ENCODE measurements at regions not wholly inside any gene's neighbourhood (a gene's known extent, or its start where the extent isn't known, plus 50 kb on each side); places are given as distances from the start of the nearest gene placed in this dataset.
A peak's percentile ranks its signal among the peaks of the same experiment; 100 is the strongest.

- Histone ChIP-seq H3K27me3 (ENCODE audit: insufficient read depth, low read depth, severe bottlenecking) (no peaks in the 10 kb centered on the region), H3K4me3 (ENCODE audit: low read depth, low read length) (no peak overlapping the region), H3K36me3 (no peaks in the 10 kb centered on the region), H3K9me3 (ENCODE audit: severe bottlenecking) (no peaks in the 10 kb centered on the region), H3K27ac (no peak overlapping the region)
- TF ChIP-seq CTCF (IDR thresholded peaks at IDR 0.05; ENCODE audit: low read depth, low read length), result no peak
- DNase-seq, result no peak
Measured at GRCh38 chr3:40741729-40742128, 217.0 kb downstream of the ZNF621 start.

- no peak overlapping the region for H3K27ac ChIP-seq
- no peaks in the 10 kb centered on the region for H3K36me3 ChIP-seq
- no peak overlapping the region for H3K4me3 ChIP-seq (ENCODE audit: low read depth, low read length)
- no peak for TF ChIP-seq CTCF (IDR thresholded peaks at IDR 0.05; ENCODE audit: low read depth, low read length)
- no peaks in the 10 kb centered on the region for H3K9me3 ChIP-seq (ENCODE audit: severe bottlenecking)
- no peak for DNase-seq
- H3K27me3 ChIP-seq (ENCODE audit: insufficient read depth, low read depth, severe bottlenecking), result no peaks in the 10 kb centered on the region
Measured at GRCh38 chr3:40745381-40746106, 220.8 kb downstream of the ZNF621 start.

GRCh38 chr3:40751666-40752065 is 226.9 kb downstream of the ZNF621 start:
- no peak for TF ChIP-seq CTCF (IDR thresholded peaks at IDR 0.05; ENCODE audit: low read depth, low read length)
- Histone ChIP-seq H3K27me3 (ENCODE audit: insufficient read depth, low read depth, severe bottlenecking) (no peaks in the 10 kb centered on the region), H3K4me3 (ENCODE audit: low read depth, low read length) (no peak overlapping the region), H3K36me3 (no peaks in the 10 kb centered on the region), H3K27ac (no peak overlapping the region), H3K9me3 (ENCODE audit: severe bottlenecking) (no peaks in the 10 kb centered on the region)
- DNase-seq, result no peak

GRCh38 chr3:40752492-40752891 is 227.7 kb downstream of the ZNF621 start:
- Histone ChIP-seq H3K36me3 (no peaks in the 10 kb centered on the region), H3K4me3 (ENCODE audit: low read depth, low read length) (no peak overlapping the region), H3K9me3 (ENCODE audit: severe bottlenecking) (no peaks in the 10 kb centered on the region), H3K27ac (no peak overlapping the region), H3K27me3 (ENCODE audit: insufficient read depth, low read depth, severe bottlenecking) (no peaks in the 10 kb centered on the region)
- peak; percentile 40 for DNase-seq
- no peak for TF ChIP-seq CTCF (IDR thresholded peaks at IDR 0.05; ENCODE audit: low read depth, low read length)

- H3K4me3 ChIP-seq (ENCODE audit: low read depth, low read length), result no peak overlapping the region
- no peak for DNase-seq
- no peak for TF ChIP-seq CTCF (IDR thresholded peaks at IDR 0.05; ENCODE audit: low read depth, low read length)
Measured at GRCh38 chr3:40753291-40753770, 228.6 kb downstream of the ZNF621 start.

DNA sequence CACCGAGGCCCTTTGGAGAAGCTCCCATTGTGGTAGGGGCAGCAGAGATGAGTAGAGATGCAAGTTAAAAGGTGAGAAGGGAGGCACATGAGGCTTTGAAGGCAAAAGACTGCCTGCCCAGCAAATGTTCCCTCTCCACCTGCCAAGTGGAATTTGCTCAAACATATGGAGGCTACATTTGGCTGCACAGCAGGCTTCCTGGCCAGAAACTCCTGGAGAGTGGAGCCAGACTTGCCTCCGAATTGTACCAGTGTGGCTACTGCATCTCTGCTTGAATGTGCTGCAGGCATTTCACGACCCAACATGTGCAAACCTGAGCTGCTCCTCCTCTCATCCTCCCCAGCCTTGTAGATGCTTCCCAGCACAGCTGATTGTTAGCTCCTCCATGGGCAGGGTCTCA is 229.2 kb downstream of the ZNF621 start:
- H3K9me3 ChIP-seq (ENCODE audit: severe bottlenecking), result no peaks in the 10 kb centered on the region
- no peak for TF ChIP-seq CTCF (IDR thresholded peaks at IDR 0.05; ENCODE audit: low read depth, low read length)
- no peak overlapping the region for H3K4me3 ChIP-seq (ENCODE audit: low read depth, low read length)
- no peaks in the 10 kb centered on the region for H3K36me3 ChIP-seq
- H3K27ac ChIP-seq, result no peak overlapping the region
- H3K27me3 ChIP-seq (ENCODE audit: insufficient read depth, low read depth, severe bottlenecking), result no peaks in the 10 kb centered on the region
- no peak for DNase-seq

More at GRCh38 chr3:40753291-40753770, 228.6 kb downstream of the ZNF621 start:
- H3K36me3 ChIP-seq, result no peaks in the 10 kb centered on the region
- no peak overlapping the region for H3K27ac ChIP-seq
- no peaks in the 10 kb centered on the region for H3K9me3 ChIP-seq (ENCODE audit: severe bottlenecking)
- no peaks in the 10 kb centered on the region for H3K27me3 ChIP-seq (ENCODE audit: insufficient read depth, low read depth, severe bottlenecking)
